Calu3 (cell line): ENCODE measurements at regions not wholly inside any gene's neighbourhood (a gene's known extent, or its start where the extent isn't known, plus 50 kb on each side); places are given as distances from the start of the nearest gene placed in this dataset.

ENCODE experiments used
- BruUV-seq: library from RNA; stranded (reverse); fragments of 400-500 nt; replicated peaks from 2 replicates; lab custom pipeline; 2021; lab: Mats Ljungman, UMichigan
- CTCF ChIA-PET: fragments of 300-600 bp; sonication (Branson Sonifier 250); formaldehyde crosslinking; loops from one replicate; lab custom pipeline; 2022; ENCODE audit warnings: antibody characterized with exemption; lab: Charles Lee
- DNase-seq: peaks from one replicate; pipeline ENCODE4 v3.0.0; 2022
- H3K27ac Mint-ChIP-seq: one replicate; pipeline ENCODE4 v1.8.0; 2022; ENCODE audit warnings: mixed read lengths; ENCODE audit not compliant: unreplicated experiment
- H3K27me3 Mint-ChIP-seq: one replicate; pipeline ENCODE4 v1.8.0; 2022; ENCODE audit warnings: mixed read lengths; ENCODE audit not compliant: unreplicated experiment
- H3K36me3 Mint-ChIP-seq: one replicate; pipeline ENCODE4 v1.8.0; 2022; ENCODE audit warnings: mild to moderate bottlenecking, moderate library complexity, mixed read lengths; ENCODE audit not compliant: insufficient read depth, unreplicated experiment
- H3K4me1 Mint-ChIP-seq: one replicate; pipeline ENCODE4 v1.8.0; 2022; ENCODE audit warnings: mild to moderate bottlenecking, low read depth, mixed read lengths; ENCODE audit not compliant: unreplicated experiment
- H3K4me3 Mint-ChIP-seq: one replicate; pipeline ENCODE4 v1.8.0; 2022; ENCODE audit warnings: mild to moderate bottlenecking, low read depth, moderate library complexity, mixed read lengths; ENCODE audit not compliant: unreplicated experiment
- H3K9me3 Mint-ChIP-seq: one replicate; pipeline ENCODE4 v1.8.0; 2022; ENCODE audit warnings: low read depth, mixed read lengths; ENCODE audit not compliant: unreplicated experiment
- intact Hi-C: fragments of 100-400 bp; cut with micrococcal nuclease; formaldehyde crosslinking; loops from one replicate; pipeline ENCODE4 v1.10.0; 2022; ENCODE audit not compliant: unreplicated experiment
- TF ChIP-seq, protein P1 (sequence below): fragments of 200-600 bp; IDR thresholded peaks from one replicate; pipeline ENCODE4 v1.8.0; 2022; ENCODE audit warnings: antibody characterized with exemption; ENCODE audit not compliant: unreplicated experiment

DNA sequence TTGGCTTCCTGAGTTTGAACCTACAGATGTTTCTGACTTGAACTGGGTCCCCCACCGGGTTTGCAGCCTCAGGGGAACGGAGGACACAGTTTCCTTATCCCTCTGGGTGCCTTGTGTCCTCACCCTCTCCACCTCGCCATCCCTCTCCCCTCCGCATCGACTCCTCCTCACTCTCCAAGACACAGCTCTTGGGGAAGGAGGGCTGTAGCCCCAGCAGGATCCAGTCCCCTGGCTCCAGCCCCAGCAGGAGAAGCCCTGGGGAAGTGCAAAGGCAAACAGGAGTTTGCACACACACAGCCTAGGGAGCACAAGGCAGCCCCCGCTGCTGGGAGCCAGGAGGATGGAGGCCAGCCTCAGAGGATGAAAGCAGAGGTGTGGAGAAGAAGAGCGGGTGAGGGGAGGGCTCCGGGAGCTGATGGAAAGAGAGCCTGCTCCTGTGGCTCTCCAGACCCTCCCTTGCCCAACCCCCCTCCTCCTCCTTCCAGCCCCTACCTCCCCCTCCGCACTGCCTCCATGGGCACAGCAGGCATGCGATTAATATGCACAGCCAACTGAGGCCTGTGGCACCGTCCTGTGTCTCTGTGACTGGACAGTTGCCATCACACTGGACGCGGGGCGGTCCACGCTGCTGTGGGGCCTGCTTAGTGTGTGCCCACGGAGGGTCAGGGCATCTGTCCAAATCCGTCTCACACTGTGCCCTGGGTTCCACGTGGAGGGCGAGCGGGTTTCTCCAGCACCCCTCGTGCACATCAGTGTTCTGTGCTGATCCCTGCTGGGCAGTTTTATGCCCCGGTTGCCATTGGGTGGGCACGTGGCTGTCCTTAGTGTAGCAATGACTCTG, 193.7 kb upstream of the DIO3 start:
- no peaks in the 10 kb centered on the region for H3K4me1 Mint-ChIP-seq
- intact Hi-C loops, result no loop called here
- no TSS peak for BruUV-seq
- no peak overlapping the region for H3K27ac Mint-ChIP-seq
- peaks cover under 1% of the 10 kb centered on the region for H3K9me3 Mint-ChIP-seq
- peaks cover 24% of the 10 kb centered on the region for H3K27me3 Mint-ChIP-seq
- DNase-seq, result no peak
- H3K36me3 Mint-ChIP-seq, result no peaks in the 10 kb centered on the region
- H3K4me3 Mint-ChIP-seq, result no peak overlapping the region
- TF ChIP-seq, protein P1, sequence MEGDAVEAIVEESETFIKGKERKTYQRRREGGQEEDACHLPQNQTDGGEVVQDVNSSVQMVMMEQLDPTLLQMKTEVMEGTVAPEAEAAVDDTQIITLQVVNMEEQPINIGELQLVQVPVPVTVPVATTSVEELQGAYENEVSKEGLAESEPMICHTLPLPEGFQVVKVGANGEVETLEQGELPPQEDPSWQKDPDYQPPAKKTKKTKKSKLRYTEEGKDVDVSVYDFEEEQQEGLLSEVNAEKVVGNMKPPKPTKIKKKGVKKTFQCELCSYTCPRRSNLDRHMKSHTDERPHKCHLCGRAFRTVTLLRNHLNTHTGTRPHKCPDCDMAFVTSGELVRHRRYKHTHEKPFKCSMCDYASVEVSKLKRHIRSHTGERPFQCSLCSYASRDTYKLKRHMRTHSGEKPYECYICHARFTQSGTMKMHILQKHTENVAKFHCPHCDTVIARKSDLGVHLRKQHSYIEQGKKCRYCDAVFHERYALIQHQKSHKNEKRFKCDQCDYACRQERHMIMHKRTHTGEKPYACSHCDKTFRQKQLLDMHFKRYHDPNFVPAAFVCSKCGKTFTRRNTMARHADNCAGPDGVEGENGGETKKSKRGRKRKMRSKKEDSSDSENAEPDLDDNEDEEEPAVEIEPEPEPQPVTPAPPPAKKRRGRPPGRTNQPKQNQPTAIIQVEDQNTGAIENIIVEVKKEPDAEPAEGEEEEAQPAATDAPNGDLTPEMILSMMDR, result no peak
- CTCF ChIA-PET, result no interaction called here

- CTCF ChIA-PET, result no interaction called here
- Mint-ChIP-seq H3K27me3 (peaks cover 19% of the 10 kb centered on the region), H3K4me1 (no peaks in the 10 kb centered on the region), H3K36me3 (no peaks in the 10 kb centered on the region), H3K9me3 (no peaks in the 10 kb centered on the region), H3K27ac (no peak overlapping the region), H3K4me3 (no peak overlapping the region)
- TF ChIP-seq, protein P1, result no peak
- no peak for DNase-seq
- intact Hi-C loops, result no loop called here
- BruUV-seq, result no TSS peak
These were observed 192.7 kb upstream of the DIO3 start for GRCh38 chr14:101368629-101369028.

DNA sequence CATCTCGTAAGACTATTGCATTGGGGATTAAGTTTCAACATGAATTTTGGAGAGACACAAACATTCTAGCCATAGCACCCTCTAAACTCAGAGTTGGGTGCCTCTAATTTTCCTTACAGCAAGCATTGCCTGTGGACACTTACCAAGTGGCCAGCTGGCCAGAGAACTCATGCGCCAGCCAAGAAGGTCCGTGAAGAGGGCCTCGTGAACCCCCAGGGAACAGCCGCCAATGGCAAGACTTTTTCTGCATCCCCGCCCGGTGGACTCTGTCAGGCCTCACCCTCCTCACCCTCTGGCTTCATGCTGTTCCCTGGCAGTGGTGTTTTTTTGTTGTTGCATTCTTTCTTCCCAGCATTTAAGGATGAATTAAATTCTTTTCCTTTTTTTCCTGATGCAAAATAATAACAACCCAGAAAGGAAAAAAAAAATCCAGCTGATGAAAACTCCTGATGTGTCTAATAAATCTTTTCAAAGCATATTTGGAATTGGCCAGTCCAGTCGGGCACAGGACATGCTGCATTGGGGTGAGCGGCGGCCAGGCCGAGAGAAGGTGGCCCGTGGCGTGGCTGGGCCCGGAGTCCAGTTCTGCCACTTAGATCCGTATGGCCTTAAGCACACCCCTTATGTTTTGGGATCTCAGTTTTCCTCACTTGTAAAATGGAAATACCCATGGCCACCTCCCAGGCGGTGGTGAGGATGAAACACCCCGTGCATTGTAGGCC, 191.9 kb upstream of the DIO3 start:
- TF ChIP-seq, protein P1, result no peak
- H3K4me1 Mint-ChIP-seq, result no peaks in the 10 kb centered on the region
- DNase-seq, result no peak
- CTCF ChIA-PET, result no interaction called here
- H3K36me3 Mint-ChIP-seq, result no peaks in the 10 kb centered on the region
- H3K4me3 Mint-ChIP-seq, result no peak overlapping the region
- no TSS peak for BruUV-seq
- peaks cover 23% of the 10 kb centered on the region for H3K27me3 Mint-ChIP-seq
- H3K9me3 Mint-ChIP-seq, result no peaks in the 10 kb centered on the region
- intact Hi-C loops, result no loop called here
- no peak overlapping the region for H3K27ac Mint-ChIP-seq

- no peaks in the 10 kb centered on the region for H3K9me3 Mint-ChIP-seq
- no peaks in the 10 kb centered on the region for H3K36me3 Mint-ChIP-seq
- CTCF ChIA-PET, result interaction anchor here (0.6 kb wide), 1 partner anchor 416 kb away, joined by 5 read pairs; no protein-coding TSS in a partner anchor
- H3K4me3 Mint-ChIP-seq, result no peak overlapping the region
- H3K27me3 Mint-ChIP-seq, result peaks cover 30% of the 10 kb centered on the region
- no TSS peak for BruUV-seq
- DNase-seq, result no peak
- H3K4me1 Mint-ChIP-seq, result no peaks in the 10 kb centered on the region
- intact Hi-C loops, result no loop called here
- no peak overlapping the region for H3K27ac Mint-ChIP-seq
- TF ChIP-seq, protein P1, result no peak
These were observed 191.2 kb upstream of the DIO3 start for GRCh38 chr14:101369916-101370592.
